ENCODE measurements at regions not wholly inside any gene's neighbourhood (a gene's known extent, or its start where the extent isn't known, plus 50 kb on each side); places are given as distances from the start of the nearest gene placed in this dataset.

GRCh38 chr5:18792145-18792544, 1157.9 kb downstream of the TAF11L14 start:
- peak; percentile 62 to 68 for DNase-seq
- intact Hi-C loops (cut with DNase I; ENCODE audit: low total_unique reads), result no loop called here
- WGBS, 5 donors, result 58 to 73% (median 61%) methylated on average over 6 of the region's 6 CpGs
- H3K4me1 ChIP-seq, result no peaks in the 10 kb centered on the region
- no peaks in the 10 kb centered on the region for H3K9me3 ChIP-seq
- no peaks in the 10 kb centered on the region for H3K27me3 ChIP-seq
- no peak overlapping the region for H3K4me3 ChIP-seq
- TF ChIP-seq POLR2A (IDR thresholded peaks at IDR 0.05) (no peak), CTCF (IDR thresholded peaks at IDR 0.05) (no peak), EP300 (IDR thresholded peaks at IDR 0.05) (no peak), POLR2AphosphoS5 (IDR thresholded peaks at IDR 0.05) (no peak)
- H3K36me3 ChIP-seq, result no peaks in the 10 kb centered on the region
- H3K27ac ChIP-seq, result no peak overlapping the region

- Histone ChIP-seq H3K36me3 (no peaks in the 10 kb centered on the region), H3K27me3 (no peaks in the 10 kb centered on the region), H3K4me3 (no peak overlapping the region), H3K27ac (no peak overlapping the region), H3K4me1 (no peaks in the 10 kb centered on the region), H3K9me3 (peaks cover 0 to 5% (median 0%) of the 10 kb centered on the region in 4 donors)
- intact Hi-C loops (cut with DNase I; ENCODE audit: low total_unique reads), result no loop called here
- WGBS, 5 donors, result 41 to 51% (median 48%) methylated on average over 5 of the region's 5 CpGs
- TF ChIP-seq POLR2AphosphoS5 (IDR thresholded peaks at IDR 0.05) (no peak), CTCF (IDR thresholded peaks at IDR 0.05) (no peak), EP300 (IDR thresholded peaks at IDR 0.05) (no peak), POLR2A (IDR thresholded peaks at IDR 0.05) (no peak)
- no peak for DNase-seq
Observed at GRCh38 chr5:18797222-18797621, 1163.0 kb downstream of the TAF11L14 start.

- Histone ChIP-seq H3K4me3 (no peak overlapping the region), H3K36me3 (no peaks in the 10 kb centered on the region), H3K27ac (no peak overlapping the region), H3K4me1 (no peaks in the 10 kb centered on the region), H3K27me3 (no peaks in the 10 kb centered on the region), H3K9me3 (peaks cover 0 to 5% (median 0%) of the 10 kb centered on the region in 4 donors)
- no peak for DNase-seq
- intact Hi-C loops (cut with DNase I; ENCODE audit: low total_unique reads), result no loop called here
- 27 to 68% (median 50%) methylated on average over 3 of the region's 3 CpGs for WGBS, 5 donors
- no peak for TF ChIP-seq CTCF (IDR thresholded peaks at IDR 0.05)
- TF ChIP-seq EP300 (IDR thresholded peaks at IDR 0.05), result no peak
- no peak for TF ChIP-seq POLR2AphosphoS5 (IDR thresholded peaks at IDR 0.05)
- TF ChIP-seq POLR2A (IDR thresholded peaks at IDR 0.05), result no peak
Observed at GRCh38 chr5:18798058-18798457, 1163.8 kb downstream of the TAF11L14 start.

- Histone ChIP-seq H3K4me1 (no peaks in the 10 kb centered on the region), H3K27me3 (no peaks in the 10 kb centered on the region), H3K9me3 (peaks cover 0 to 5% (median 0%) of the 10 kb centered on the region in 4 donors), H3K27ac (no peak overlapping the region), H3K4me3 (no peak overlapping the region), H3K36me3 (no peaks in the 10 kb centered on the region)
- TF ChIP-seq POLR2AphosphoS5 (IDR thresholded peaks at IDR 0.05), result no peak
- no peak for TF ChIP-seq EP300 (IDR thresholded peaks at IDR 0.05)
- TF ChIP-seq CTCF (IDR thresholded peaks at IDR 0.05), result no peak
- TF ChIP-seq POLR2A (IDR thresholded peaks at IDR 0.05), result no peak
- no peak for DNase-seq
- intact Hi-C loops (cut with DNase I; ENCODE audit: low total_unique reads), result no loop called here
- WGBS, 5 donors, result 55 to 63% (median 60%) methylated on average over 6 of the region's 6 CpGs
Observed at GRCh38 chr5:18799482-18800128, 1165.3 kb downstream of the TAF11L14 start.
